ENCODE measurements at regions not wholly inside any gene's neighbourhood (a gene's known extent, or its start where the extent isn't known, plus 50 kb on each side); places are given as distances from the start of the nearest gene placed in this dataset.

- TF ChIP-seq EP300 (conservative IDR thresholded peaks at IDR 0.05; ENCODE audit: poor library complexity, severe bottlenecking) (no peak), EZH2 (IDR thresholded peaks at IDR 0.05; ENCODE audit: borderline replicate concordance, insufficient read depth, low read length, poor library complexity, severe bottlenecking) (no peak), CTCF (IDR thresholded peaks at IDR 0.05; ENCODE audit: poor library complexity, severe bottlenecking) (no peak)
Observed at GRCh38 chr12:114789821-114790220, 105.8 kb upstream of the TBX3 start.
